Lung (tissue), 11 donors: ENCODE measurements at regions not wholly inside any gene's neighbourhood (a gene's known extent, or its start where the extent isn't known, plus 50 kb on each side); places are given as distances from the start of the nearest gene placed in this dataset.
A peak's percentile ranks its signal among the peaks of the same experiment; 100 is the strongest.

Source experiments
- ATAC-seq: fragments of 200-7000 bp; cut with Tn5 transposase; one replicate; pipeline ENCODE4 v1.9.1; 2020; ENCODE audit warnings: moderate number of reproducible peaks; ENCODE audit not compliant: insufficient read depth, low FRiP score
- DNase-seq, 3 donors: peaks; one replicate each; pipeline ENCODE4 v3.0.0-alpha.2; 2013 to 2017
- H3K27ac ChIP-seq, 2 donors: one replicate each; pipeline ENCODE4 v1.5.1; 2013; ENCODE audit warnings: mild to moderate bottlenecking in 2 of 2, moderate library complexity in 2 of 2, control low read depth in 1 of 2, inconsistent platforms in 1 of 2, low read depth in 1 of 2, low read length in 1 of 2
- H3K27me3 ChIP-seq, 3 donors: one replicate each; pipeline ENCODE4 v1.5.1; 2013; ENCODE audit warnings: low read length in 2 of 3; ENCODE audit not compliant: control insufficient read depth in 3 of 3, insufficient read depth in 3 of 3
- H3K36me3 ChIP-seq, 4 donors: one replicate each; pipeline ENCODE4 v1.5.1; 2013; ENCODE audit warnings: low read length in 4 of 4, mild to moderate bottlenecking in 1 of 4, moderate library complexity in 1 of 4; ENCODE audit not compliant: control insufficient read depth in 4 of 4, insufficient read depth in 4 of 4
- H3K4me1 ChIP-seq, 5 donors: one replicate each; pipeline ENCODE4 v1.5.1; 2013; ENCODE audit warnings: low read length in 5 of 5, mild to moderate bottlenecking in 2 of 5, moderate library complexity in 1 of 5; ENCODE audit not compliant: control insufficient read depth in 5 of 5, insufficient read depth in 5 of 5
- H3K4me3 ChIP-seq: one replicate; pipeline ENCODE4 v1.5.1; 2013; ENCODE audit warnings: mild to moderate bottlenecking, control low read depth, moderate library complexity
- H3K9ac ChIP-seq, 2 donors: one replicate each; pipeline ENCODE4 v1.5.1; 2013; ENCODE audit warnings: low read length in 2 of 2, control low read depth in 1 of 2; ENCODE audit not compliant: insufficient read depth in 1 of 2
- H3K9me3 ChIP-seq, 4 donors: one replicate each; pipeline ENCODE4 v1.5.1; 2013; ENCODE audit warnings: low read length in 3 of 4, mild to moderate bottlenecking in 1 of 4, moderate library complexity in 1 of 4; ENCODE audit not compliant: control insufficient read depth in 4 of 4, insufficient read depth in 3 of 4
- CTCF ChIP-seq: IDR thresholded peaks from 2 replicates; pipeline ENCODE4 v1.5.1; 2012; ENCODE audit warnings: mild to moderate bottlenecking; ENCODE audit errors: control extremely low read depth, extremely low read depth
- WGBS, 2 donors: extraction: QIAGEN DNeasy Blood & Tissue Kit; methylation state at CpG; one replicate each; pipeline ENCODE4 v1.1.7; 2013; 5-methylcytosine and 5-hydroxymethylcytosine counted together
- donor health status: control.
- donor health status: control.
- donor health status: Bipolar disorder and iron deficiency.
- donor health status: healthy.
- donor health status: DM: yes; HTN: yes; CAD: no.

- Histone ChIP-seq H3K36me3 (no peaks in the 10 kb centered on the region), H3K4me1 (peaks cover 0 to 19% (median 3%) of the 10 kb centered on the region in 5 donors), H3K4me3 (no peak overlapping the region), H3K27me3 (no peaks in the 10 kb centered on the region), H3K9ac (no peak overlapping the region), H3K9me3 (no peaks in the 10 kb centered on the region), H3K27ac (no peak overlapping the region)
- no peak for TF ChIP-seq CTCF
- 84% methylated on average over 8 of the region's 8 CpGs for WGBS, 2 donors
- DNase-seq: peak in 2 of 3 donors; percentile 32 to 45
- no peak for ATAC-seq
Measured at GRCh38 chr6:17035257-17036064, 66.4 kb upstream of the STMND1 start.

- peaks cover 0 to 19% (median 3%) of the 10 kb centered on the region in 5 donors for H3K4me1 ChIP-seq
- H3K9ac ChIP-seq: no peak overlapping the region
- no peak for ATAC-seq
- no peak for DNase-seq
- no peaks in the 10 kb centered on the region for H3K27me3 ChIP-seq
- 66 to 95% methylated on average over 4 of the region's 4 CpGs for WGBS, 2 donors
- H3K27ac ChIP-seq: no peak overlapping the region
- TF ChIP-seq CTCF: no peak
- H3K4me3 ChIP-seq: no peak overlapping the region
- no peaks in the 10 kb centered on the region for H3K36me3 ChIP-seq
- no peaks in the 10 kb centered on the region for H3K9me3 ChIP-seq
Measured at GRCh38 chr6:17033746-17034145, 68.1 kb upstream of the STMND1 start.

GRCh38 chr6:17032988-17033634, 68.7 kb upstream of the STMND1 start:
- Histone ChIP-seq H3K4me3 (no peak overlapping the region), H3K9ac (no peak overlapping the region), H3K4me1 (peaks cover 0 to 19% (median 3%) of the 10 kb centered on the region in 5 donors), H3K9me3 (no peaks in the 10 kb centered on the region), H3K36me3 (no peaks in the 10 kb centered on the region), H3K27me3 (no peaks in the 10 kb centered on the region), H3K27ac (no peak overlapping the region)
- DNase-seq (peak; percentile 77 to 94 (median 90)), ATAC-seq (peak; percentile 30)
- no peak for TF ChIP-seq CTCF
- WGBS, 2 donors: 51 to 75% methylated on average over 12 of the region's 12 CpGs
